Nephron progenitor cell (in vitro differentiated cells): ENCODE measurements at regions not wholly inside any gene's neighbourhood (a gene's known extent, or its start where the extent isn't known, plus 50 kb on each side); places are given as distances from the start of the nearest gene placed in this dataset.
"Not testable (repeated sequence)": the region's sequence is repeated elsewhere in the genome, so short reads cannot be mapped to it uniquely, and the experiment has no call there.

Experiments
- DNase-seq: peaks from one replicate; pipeline ENCODE4 v3.0.0; 2021
- H3K27ac Mint-ChIP-seq: 2 replicates; pipeline ENCODE4 v1.8.0; 2021; ENCODE audit warnings: mild to moderate bottlenecking, moderate library complexity, mixed read lengths
- H3K27me3 Mint-ChIP-seq: 2 replicates; pipeline ENCODE4 v1.8.0; 2021; ENCODE audit warnings: mild to moderate bottlenecking, low read depth, mixed read lengths; ENCODE audit not compliant: poor library complexity
- H3K36me3 Mint-ChIP-seq: 2 replicates; pipeline ENCODE4 v1.8.0; 2021; ENCODE audit warnings: low read depth, mixed read lengths
- H3K4me1 Mint-ChIP-seq: 2 replicates; pipeline ENCODE4 v1.8.0; 2021; ENCODE audit warnings: mixed read lengths
- H3K4me3 Mint-ChIP-seq: 2 replicates; pipeline ENCODE4 v1.8.0; 2021; ENCODE audit warnings: mild to moderate bottlenecking, moderate library complexity, mixed read lengths
- H3K9me3 Mint-ChIP-seq: 2 replicates; pipeline ENCODE4 v1.8.0; 2021; ENCODE audit warnings: mild to moderate bottlenecking, moderate library complexity, mixed read lengths
- CTCF ChIP-seq: fragments of 200-600 bp; sonication (generic); IDR thresholded peaks from 2 replicates; pipeline ENCODE4 v1.5.0; 2021; ENCODE audit warnings: antibody characterized with exemption

- peaks cover 13% of the 10 kb centered on the region for H3K27me3 Mint-ChIP-seq
- H3K27ac Mint-ChIP-seq: no peak overlapping the region
- no peaks in the 10 kb centered on the region for H3K36me3 Mint-ChIP-seq
- peak; percentile 4 for DNase-seq
- H3K9me3 Mint-ChIP-seq: peaks cover 8% of the 10 kb centered on the region
- H3K4me3 Mint-ChIP-seq: no peak overlapping the region
- peaks cover 6% of the 10 kb centered on the region for H3K4me1 Mint-ChIP-seq
- TF ChIP-seq CTCF: no peak
Measured at GRCh38 chr2:240383871-240384700, 51.4 kb upstream of the GPC1 start.

- peaks cover 13% of the 10 kb centered on the region for H3K27me3 Mint-ChIP-seq
- peaks cover 4% of the 10 kb centered on the region for H3K9me3 Mint-ChIP-seq
- TF ChIP-seq CTCF: no peak
- no peaks in the 10 kb centered on the region for H3K36me3 Mint-ChIP-seq
- peaks cover 10% of the 10 kb centered on the region for H3K4me1 Mint-ChIP-seq
- H3K27ac Mint-ChIP-seq: no peak overlapping the region
- no peak overlapping the region for H3K4me3 Mint-ChIP-seq
- peak; percentile 1 for DNase-seq
Measured at GRCh38 chr2:240384711-240385450, 50.6 kb upstream of the GPC1 start.

GRCh38 chr2:240385451-240386161 is 49.9 kb upstream of the GPC1 start:
- H3K36me3 Mint-ChIP-seq, H3K9me3 Mint-ChIP-seq, H3K4me3 Mint-ChIP-seq, H3K27ac Mint-ChIP-seq: not testable (repeated sequence)
- DNase-seq: peak; percentile 2
- peaks cover 13% of the 10 kb centered on the region for H3K27me3 Mint-ChIP-seq
- H3K4me1 Mint-ChIP-seq: peaks cover 12% of the 10 kb centered on the region
